ENCODE measurements at regions not wholly inside any gene's neighbourhood (a gene's known extent, or its start where the extent isn't known, plus 50 kb on each side); places are given as distances from the start of the nearest gene placed in this dataset.

DNA sequence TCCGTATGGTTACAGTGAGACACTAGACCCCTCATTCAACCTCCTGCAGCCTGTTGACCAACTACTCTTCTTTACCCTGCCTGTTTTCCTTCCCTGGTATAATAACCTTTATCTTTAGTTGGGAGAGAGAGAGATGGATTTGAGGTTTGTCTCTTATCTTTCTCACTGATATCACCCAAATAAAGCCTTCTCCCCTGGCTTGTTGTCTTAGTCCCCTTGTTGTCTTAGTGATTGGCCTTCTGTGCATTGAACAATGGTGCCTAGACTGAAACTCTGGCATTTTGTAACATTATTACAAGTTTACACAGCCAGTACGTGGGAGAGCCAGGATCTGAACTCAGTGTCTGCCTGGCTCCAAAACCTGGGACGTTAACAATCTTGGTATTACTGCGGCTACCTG, 560.8 kb downstream of the HS3ST4 start:
- peaks cover 5% of the 10 kb centered on the region for H3K9me3 ChIP-seq (ENCODE audit: insufficient read depth, low read length, severe bottlenecking)
- H3K27ac ChIP-seq (ENCODE audit: low read length) = no peak overlapping the region
- no peak for ATAC-seq (ENCODE audit: insufficient read depth, low read depth)
- H3K36me3 ChIP-seq (ENCODE audit: insufficient read depth, low read length) = no peaks in the 10 kb centered on the region
- no peak overlapping the region for H3K4me3 ChIP-seq (ENCODE audit: low read depth in 1 of 2, low read length in 2 of 2)
- no peaks in the 10 kb centered on the region for H4K20me1 ChIP-seq (ENCODE audit: insufficient read depth, low read length)
- H3K79me2 ChIP-seq (ENCODE audit: insufficient read depth, low read length) = no peaks in the 10 kb centered on the region
- H3K27me3 ChIP-seq (ENCODE audit: insufficient read depth, low read length, poor library complexity) = peaks cover 9% of the 10 kb centered on the region
- no peaks in the 10 kb centered on the region for H3K4me1 ChIP-seq (ENCODE audit: insufficient read depth, low read length)
- no peak overlapping the region for H3K4me2 ChIP-seq (ENCODE audit: insufficient read depth, low read length)
- H2AFZ ChIP-seq (ENCODE audit: low read depth, low read length) = no peak overlapping the region
- TF ChIP-seq, protein P1, sequence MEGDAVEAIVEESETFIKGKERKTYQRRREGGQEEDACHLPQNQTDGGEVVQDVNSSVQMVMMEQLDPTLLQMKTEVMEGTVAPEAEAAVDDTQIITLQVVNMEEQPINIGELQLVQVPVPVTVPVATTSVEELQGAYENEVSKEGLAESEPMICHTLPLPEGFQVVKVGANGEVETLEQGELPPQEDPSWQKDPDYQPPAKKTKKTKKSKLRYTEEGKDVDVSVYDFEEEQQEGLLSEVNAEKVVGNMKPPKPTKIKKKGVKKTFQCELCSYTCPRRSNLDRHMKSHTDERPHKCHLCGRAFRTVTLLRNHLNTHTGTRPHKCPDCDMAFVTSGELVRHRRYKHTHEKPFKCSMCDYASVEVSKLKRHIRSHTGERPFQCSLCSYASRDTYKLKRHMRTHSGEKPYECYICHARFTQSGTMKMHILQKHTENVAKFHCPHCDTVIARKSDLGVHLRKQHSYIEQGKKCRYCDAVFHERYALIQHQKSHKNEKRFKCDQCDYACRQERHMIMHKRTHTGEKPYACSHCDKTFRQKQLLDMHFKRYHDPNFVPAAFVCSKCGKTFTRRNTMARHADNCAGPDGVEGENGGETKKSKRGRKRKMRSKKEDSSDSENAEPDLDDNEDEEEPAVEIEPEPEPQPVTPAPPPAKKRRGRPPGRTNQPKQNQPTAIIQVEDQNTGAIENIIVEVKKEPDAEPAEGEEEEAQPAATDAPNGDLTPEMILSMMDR (IDR thresholded peaks at IDR 0.05; ENCODE audit: borderline replicate concordance, extremely low read depth, low read length, poor library complexity, severe bottlenecking) = no peak
- TF ChIP-seq EZH2 (IDR thresholded peaks at IDR 0.05; ENCODE audit: borderline replicate concordance, low read depth, low read length, severe bottlenecking) = no peak
- no peak for DNase-seq
- H3K9ac ChIP-seq (ENCODE audit: low read depth, low read length) = no peak overlapping the region

DNA sequence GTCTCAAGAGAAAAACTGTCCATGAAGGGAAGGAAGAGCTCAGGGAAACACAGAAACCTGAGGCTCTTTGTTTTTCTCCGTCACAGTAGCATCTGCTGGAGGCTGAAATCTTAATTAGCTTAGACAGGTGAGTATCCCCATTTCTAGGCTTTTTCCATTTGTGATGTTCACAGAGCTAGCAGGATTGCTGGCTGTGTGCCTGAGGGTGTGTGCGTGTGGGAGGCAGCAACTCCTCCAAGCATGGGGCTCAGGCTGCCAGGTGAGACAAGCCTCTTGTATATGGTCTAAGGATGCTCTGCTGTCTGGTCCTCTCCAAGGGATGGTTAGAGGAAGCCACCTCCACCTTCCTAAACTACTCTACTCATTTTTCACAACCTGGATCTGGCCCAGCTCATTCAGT, 569.9 kb downstream of the HS3ST4 start:
- H3K9ac ChIP-seq (ENCODE audit: low read depth, low read length) = no peak overlapping the region
- H3K27ac ChIP-seq (ENCODE audit: low read length) = no peak overlapping the region
- ATAC-seq (ENCODE audit: insufficient read depth, low read depth) = no peak
- no peak overlapping the region for H3K4me3 ChIP-seq (ENCODE audit: low read depth in 1 of 2, low read length in 2 of 2)
- no peaks in the 10 kb centered on the region for H3K27me3 ChIP-seq (ENCODE audit: insufficient read depth, low read length, poor library complexity)
- H3K4me1 ChIP-seq (ENCODE audit: insufficient read depth, low read length) = peaks cover 13% of the 10 kb centered on the region
- DNase-seq = no peak
- H3K79me2 ChIP-seq (ENCODE audit: insufficient read depth, low read length) = no peaks in the 10 kb centered on the region
- no peaks in the 10 kb centered on the region for H3K36me3 ChIP-seq (ENCODE audit: insufficient read depth, low read length)
- H3K4me2 ChIP-seq (ENCODE audit: insufficient read depth, low read length) = no peak overlapping the region
- no peak overlapping the region for H2AFZ ChIP-seq (ENCODE audit: low read depth, low read length)
- no peaks in the 10 kb centered on the region for H4K20me1 ChIP-seq (ENCODE audit: insufficient read depth, low read length)
- TF ChIP-seq, protein P1 (IDR thresholded peaks at IDR 0.05; ENCODE audit: borderline replicate concordance, extremely low read depth, low read length, poor library complexity, severe bottlenecking) = no peak
- no peak for TF ChIP-seq EZH2 (IDR thresholded peaks at IDR 0.05; ENCODE audit: borderline replicate concordance, low read depth, low read length, severe bottlenecking)
- H3K9me3 ChIP-seq (ENCODE audit: insufficient read depth, low read length, severe bottlenecking) = no peaks in the 10 kb centered on the region

DNA sequence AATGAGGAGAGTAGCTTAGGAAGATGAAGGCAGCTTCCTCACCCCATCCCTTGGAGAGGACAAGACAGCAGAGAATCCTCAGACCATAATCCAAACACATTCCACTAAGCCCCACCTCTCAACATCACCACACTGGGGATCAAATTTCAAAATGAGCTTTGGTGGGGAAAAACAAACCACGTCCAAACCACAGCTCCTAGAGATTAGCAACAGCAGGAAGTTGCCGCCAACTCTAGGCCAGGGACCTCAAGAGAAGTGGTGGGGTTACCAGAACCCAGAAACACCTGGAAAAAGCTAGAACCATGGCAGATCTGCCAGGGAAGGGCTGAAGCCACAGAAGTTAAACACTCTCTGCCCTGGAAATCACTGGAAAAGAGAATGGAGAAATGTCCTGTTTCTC, 571.6 kb downstream of the HS3ST4 start:
- peak; percentile 72 for DNase-seq
- ATAC-seq (ENCODE audit: insufficient read depth, low read depth) = peak; percentile 92
- no peak overlapping the region for H3K4me3 ChIP-seq (ENCODE audit: low read depth in 1 of 2, low read length in 2 of 2)

More for the DNA sequence above, 571.6 kb downstream of the HS3ST4 start:
- TF ChIP-seq, protein P1 (IDR thresholded peaks at IDR 0.05; ENCODE audit: borderline replicate concordance, extremely low read depth, low read length, poor library complexity, severe bottlenecking) = no peak
- TF ChIP-seq EZH2 (IDR thresholded peaks at IDR 0.05; ENCODE audit: borderline replicate concordance, low read depth, low read length, severe bottlenecking) = no peak
- Histone ChIP-seq H4K20me1 (ENCODE audit: insufficient read depth, low read length) (no peaks in the 10 kb centered on the region), H3K9me3 (ENCODE audit: insufficient read depth, low read length, severe bottlenecking) (no peaks in the 10 kb centered on the region), H3K36me3 (ENCODE audit: insufficient read depth, low read length) (no peaks in the 10 kb centered on the region), H3K4me1 (ENCODE audit: insufficient read depth, low read length) (peaks cover 19% of the 10 kb centered on the region), H3K9ac (ENCODE audit: low read depth, low read length) (no peak overlapping the region), H2AFZ (ENCODE audit: low read depth, low read length) (no peak overlapping the region), H3K4me2 (ENCODE audit: insufficient read depth, low read length) (no peak overlapping the region), H3K79me2 (ENCODE audit: insufficient read depth, low read length) (no peaks in the 10 kb centered on the region), H3K27ac (ENCODE audit: low read length) (peak overlapping the region; percentile 60), H3K27me3 (ENCODE audit: insufficient read depth, low read length, poor library complexity) (no peaks in the 10 kb centered on the region)

Data from DND-41 (cell line).